HEK293T (cell line): ENCODE measurements at regions not wholly inside any gene's neighbourhood (a gene's known extent, or its start where the extent isn't known, plus 50 kb on each side); places are given as distances from the start of the nearest gene placed in this dataset.

ENCODE experiments used
- CTCF ChIA-PET: fragments of 350-600 bp; formaldehyde crosslinking; extraction: SDS; loops from one replicate; lab custom pipeline; 2021; ENCODE audit warnings: antibody characterized with exemption, inconsistent platforms; lab: Yijun Ruan, JAX
- POLR2A ChIA-PET: fragments of 350-600 bp; formaldehyde crosslinking; extraction: SDS; loops from one replicate; lab custom pipeline; 2020; ENCODE audit warnings: antibody characterized with exemption, inconsistent platforms; lab: Yijun Ruan, JAX
- DNase-seq: peaks from one replicate; pipeline ENCODE4 v3.0.0; 2012; ENCODE audit warnings: mixed read lengths; ENCODE audit errors: extremely low spot score
- ARNT ChIP-seq: fragments of 450-650 bp; IDR thresholded peaks from 2 replicates; pipeline ENCODE4 v1.6.1; 2017; ENCODE audit warnings: mild to moderate bottlenecking
- BHLHE40 ChIP-seq: fragments of 450-650 bp; IDR thresholded peaks from 2 replicates; pipeline ENCODE4 v1.6.1; 2016; ENCODE audit warnings: mild to moderate bottlenecking, moderate library complexity, borderline replicate concordance
- CTBP1 ChIP-seq: fragments of 450-650 bp; IDR thresholded peaks from 2 replicates; pipeline ENCODE4 v1.6.1; 2016; ENCODE audit warnings: borderline replicate concordance
- ELF4 ChIP-seq: fragments of 450-650 bp; IDR thresholded peaks from 2 replicates; pipeline ENCODE4 v1.6.1; 2017; ENCODE audit warnings: antibody characterized with exemption
- FOXA1 ChIP-seq: fragments of 450-650 bp; IDR thresholded peaks from 2 replicates; pipeline ENCODE4 v1.6.1; 2016; ENCODE audit warnings: mild to moderate bottlenecking
- FOXK2 ChIP-seq: fragments of 450-650 bp; IDR thresholded peaks from 2 replicates; pipeline ENCODE4 v1.6.1; 2016; ENCODE audit warnings: mild to moderate bottlenecking
- FOXM1 ChIP-seq: fragments of 450-650 bp; IDR thresholded peaks from 2 replicates; pipeline ENCODE4 v1.6.1; 2017; ENCODE audit warnings: mild to moderate bottlenecking, borderline replicate concordance
- HDGF ChIP-seq: fragments of 450-650 bp; IDR thresholded peaks from 2 replicates; pipeline ENCODE4 v1.6.1; 2017; ENCODE audit warnings: antibody characterized with exemption, borderline replicate concordance
- L3MBTL2 ChIP-seq: fragments of 450-650 bp; conservative IDR thresholded peaks from 2 replicates; pipeline ENCODE4 v1.6.1; 2016; ENCODE audit warnings: mild to moderate bottlenecking
- LEF1 ChIP-seq: fragments of 450-650 bp; IDR thresholded peaks from 2 replicates; pipeline ENCODE4 v1.6.1; 2017; ENCODE audit warnings: mild to moderate bottlenecking, borderline replicate concordance
- NFRKB ChIP-seq: fragments of 450-650 bp; IDR thresholded peaks from 2 replicates; pipeline ENCODE4 v1.6.1; 2016; ENCODE audit warnings: mild to moderate bottlenecking, moderate library complexity
- SP1 ChIP-seq: fragments of 450-650 bp; IDR thresholded peaks from 2 replicates; pipeline ENCODE4 v1.6.1; 2017
- SUZ12 ChIP-seq: fragments of 450-650 bp; IDR thresholded peaks from 2 replicates; pipeline ENCODE4 v1.6.1; 2016; ENCODE audit warnings: mild to moderate bottlenecking
- TARDBP ChIP-seq: fragments of 450-650 bp; IDR thresholded peaks from 2 replicates; pipeline ENCODE4 v1.6.1; 2016
- ZNF384 ChIP-seq: fragments of 450-650 bp; IDR thresholded peaks from 2 replicates; pipeline ENCODE4 v1.6.1; 2016
- TF ChIP-seq, protein P1 (sequence below): fragments of 450-650 bp; IDR thresholded peaks from 2 replicates; pipeline ENCODE4 v1.6.1; 2016

DNA sequence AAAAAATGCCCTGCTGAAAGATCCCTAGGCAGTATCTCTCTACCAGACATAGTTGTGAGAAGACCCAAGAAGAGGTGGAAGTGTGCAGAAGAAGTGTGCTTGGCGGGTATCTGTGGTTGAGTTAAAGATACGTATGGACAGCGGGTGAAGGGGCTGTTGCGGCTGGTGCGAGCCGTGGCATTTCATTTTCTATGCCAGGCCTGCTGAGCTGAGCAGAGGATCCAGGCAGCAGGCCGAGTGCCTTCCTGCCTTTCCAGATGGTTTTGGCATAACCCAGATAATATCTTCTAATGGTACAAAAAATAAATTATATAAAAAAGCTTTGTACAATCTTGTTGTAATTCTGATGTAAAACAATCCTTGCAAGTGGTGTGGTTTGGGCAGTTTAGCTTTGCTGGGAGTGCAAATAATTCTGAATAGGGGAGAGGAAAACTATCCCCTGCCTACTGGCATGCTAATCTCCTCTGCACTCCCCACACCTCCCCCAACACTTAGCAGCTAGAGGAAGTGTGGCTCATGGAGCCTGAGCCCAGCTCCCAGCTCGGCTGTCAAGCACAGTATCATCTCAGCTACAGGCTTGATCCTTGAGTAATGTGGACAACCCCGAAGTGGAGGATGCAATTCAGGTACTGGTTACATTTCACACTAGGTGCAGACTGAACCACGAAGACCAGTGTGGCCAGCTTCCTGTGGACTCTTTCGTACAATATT is 168.9 kb downstream of the VRK1 start:
- TF ChIP-seq ARNT (no peak), NFRKB (no peak), FOXK2 (no peak), FOXM1 (no peak)
- no peak for DNase-seq
- POLR2A ChIA-PET = no interaction called here
- CTCF ChIA-PET = interaction anchor here (0.9 kb wide), 1 partner anchor 9 kb away, joined by 3 read pairs; no protein-coding TSS in a partner anchor

DNA sequence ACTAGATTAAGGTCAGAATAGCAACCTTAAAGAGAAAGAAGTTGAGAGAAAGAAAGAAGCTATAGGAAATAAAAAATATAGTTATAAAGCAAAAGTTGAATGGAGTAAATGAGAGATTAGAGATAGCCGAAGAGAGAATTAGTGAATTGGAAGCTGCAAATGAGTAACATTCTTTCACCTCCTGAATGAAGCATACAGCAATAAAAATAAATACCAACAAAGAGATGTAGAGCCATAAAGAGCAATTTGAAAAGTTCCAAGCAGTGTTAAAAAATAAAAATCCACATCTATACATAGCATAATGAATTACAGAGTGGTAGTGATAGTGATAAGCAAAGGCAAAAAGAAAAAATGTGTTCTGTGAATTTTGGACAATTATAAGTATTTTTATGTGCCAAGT is 177.9 kb downstream of the VRK1 start:
- ChIA-PET CTCF (no interaction called here), POLR2A (no interaction called here)
- DNase-seq = no peak
- TF ChIP-seq SUZ12 (no peak), FOXA1 (no peak), ZNF384 (no peak), CTBP1 (no peak), L3MBTL2 (no peak), HDGF (no peak), ELF4 (no peak)

DNA sequence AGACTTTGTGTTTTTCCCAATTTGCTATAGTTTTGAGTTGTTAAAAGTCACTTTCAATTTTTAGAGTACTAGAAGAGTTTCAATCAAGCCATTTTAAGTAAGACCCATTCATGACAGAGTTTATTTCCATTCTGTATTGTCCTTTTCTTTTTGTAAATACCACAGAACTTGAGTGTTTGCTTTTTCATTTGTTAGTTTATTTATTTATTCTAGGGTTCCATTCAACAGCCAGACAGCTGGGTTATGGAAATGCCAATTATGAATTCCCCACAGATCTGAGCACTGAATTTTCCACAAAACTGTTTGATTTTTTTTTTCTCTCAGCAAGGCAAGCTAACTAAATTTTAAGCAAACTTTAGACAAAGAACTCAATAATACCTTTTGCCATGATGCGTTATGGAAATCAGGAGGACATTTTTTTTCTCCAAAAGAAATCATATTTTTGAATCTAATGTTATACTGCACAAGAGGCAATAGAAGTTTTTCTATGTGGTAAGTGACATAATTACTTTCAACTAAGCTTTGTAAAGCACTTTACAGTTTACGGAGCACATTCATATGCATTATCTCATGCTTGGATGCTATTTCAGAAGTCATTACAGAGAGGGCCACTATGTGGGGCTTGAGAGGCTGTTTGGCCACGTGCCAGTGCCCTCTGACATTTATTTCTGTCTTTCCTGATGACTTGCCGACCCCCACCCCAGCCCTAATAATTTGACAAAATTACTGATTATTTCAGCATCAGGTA is 181.5 kb downstream of the VRK1 start:
- DNase-seq = peak; percentile 22

DNA sequence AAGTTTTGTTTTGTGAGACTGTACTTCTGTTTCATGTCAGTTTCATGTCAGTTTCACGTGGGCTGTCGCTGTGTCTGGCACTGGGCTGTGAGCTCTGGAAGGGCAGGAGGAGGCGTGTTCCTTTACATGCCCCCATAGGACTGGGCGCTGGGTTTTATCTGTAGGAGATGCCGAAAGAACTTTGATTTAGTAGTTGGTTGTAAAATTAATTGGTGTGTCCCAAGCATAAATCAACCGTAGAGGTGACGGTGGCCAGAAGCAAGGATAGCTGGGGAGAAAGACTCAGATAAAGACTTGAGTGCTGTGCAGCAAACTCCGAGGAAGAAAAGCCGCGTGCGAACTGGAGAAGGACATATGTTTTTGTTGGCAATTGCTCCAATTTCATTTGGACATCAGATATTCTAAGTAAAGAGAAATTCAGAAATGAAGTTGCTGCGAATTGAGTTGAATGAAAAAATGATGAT is 182.5 kb downstream of the VRK1 start:
- peak; percentile 70 for DNase-seq
- ChIA-PET POLR2A (no interaction called here), CTCF (interaction anchor here (0.6 kb wide), 2 partner anchors 134 to 172 kb away, joined by 3 read pairs; no protein-coding TSS in a partner anchor)
- TF ChIP-seq L3MBTL2 (peak; percentile 68), CTBP1 (peak; percentile 69; the same call in 1 of the 2 replicates), ARNT (no peak), SUZ12 (no peak)
- TF ChIP-seq, protein P1, sequence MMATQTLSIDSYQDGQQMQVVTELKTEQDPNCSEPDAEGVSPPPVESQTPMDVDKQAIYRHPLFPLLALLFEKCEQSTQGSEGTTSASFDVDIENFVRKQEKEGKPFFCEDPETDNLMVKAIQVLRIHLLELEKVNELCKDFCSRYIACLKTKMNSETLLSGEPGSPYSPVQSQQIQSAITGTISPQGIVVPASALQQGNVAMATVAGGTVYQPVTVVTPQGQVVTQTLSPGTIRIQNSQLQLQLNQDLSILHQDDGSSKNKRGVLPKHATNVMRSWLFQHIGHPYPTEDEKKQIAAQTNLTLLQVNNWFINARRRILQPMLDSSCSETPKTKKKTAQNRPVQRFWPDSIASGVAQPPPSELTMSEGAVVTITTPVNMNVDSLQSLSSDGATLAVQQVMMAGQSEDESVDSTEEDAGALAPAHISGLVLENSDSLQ = peak; percentile 98

More for the DNA sequence above, 181.5 kb downstream of the VRK1 start:
- CTCF ChIA-PET = interaction anchor here (0.6 to 0.7 kb wide), 2 partner anchors 32 to 135 kb away, joined by 3 read pairs; no protein-coding TSS in a partner anchor
- POLR2A ChIA-PET = no interaction called here
- TF ChIP-seq LEF1 (no peak), NFRKB (no peak), ARNT (no peak), FOXM1 (no peak), SP1 (no peak)
- TF ChIP-seq, protein P1 = no peak

DNA sequence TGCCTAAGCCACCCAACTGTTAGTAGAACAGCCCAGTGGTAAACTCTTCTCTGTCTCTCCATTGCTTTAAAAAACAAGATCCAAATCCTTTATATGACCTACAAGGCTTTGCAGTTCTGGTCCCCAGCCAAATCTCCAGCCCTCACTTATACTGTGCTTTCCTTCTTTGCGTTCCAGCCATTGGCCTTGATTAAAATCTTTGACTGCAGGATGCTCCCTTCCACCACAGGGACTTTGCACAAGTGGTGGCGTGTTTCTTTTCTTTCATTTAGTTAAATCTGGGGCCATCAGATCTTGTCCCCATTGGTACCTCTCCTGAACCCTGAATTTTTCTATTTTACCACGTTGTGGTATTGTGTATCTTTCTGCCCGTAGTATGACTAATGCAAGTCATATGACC is 183.7 kb downstream of the VRK1 start:
- TF ChIP-seq SP1 = no peak
- TF ChIP-seq ARNT = no peak
- TF ChIP-seq BHLHE40 = no peak
- no peak for TF ChIP-seq ZNF384
- no peak for TF ChIP-seq L3MBTL2
- ChIA-PET CTCF (no interaction called here), POLR2A (no interaction called here)
- no peak for DNase-seq

DNA sequence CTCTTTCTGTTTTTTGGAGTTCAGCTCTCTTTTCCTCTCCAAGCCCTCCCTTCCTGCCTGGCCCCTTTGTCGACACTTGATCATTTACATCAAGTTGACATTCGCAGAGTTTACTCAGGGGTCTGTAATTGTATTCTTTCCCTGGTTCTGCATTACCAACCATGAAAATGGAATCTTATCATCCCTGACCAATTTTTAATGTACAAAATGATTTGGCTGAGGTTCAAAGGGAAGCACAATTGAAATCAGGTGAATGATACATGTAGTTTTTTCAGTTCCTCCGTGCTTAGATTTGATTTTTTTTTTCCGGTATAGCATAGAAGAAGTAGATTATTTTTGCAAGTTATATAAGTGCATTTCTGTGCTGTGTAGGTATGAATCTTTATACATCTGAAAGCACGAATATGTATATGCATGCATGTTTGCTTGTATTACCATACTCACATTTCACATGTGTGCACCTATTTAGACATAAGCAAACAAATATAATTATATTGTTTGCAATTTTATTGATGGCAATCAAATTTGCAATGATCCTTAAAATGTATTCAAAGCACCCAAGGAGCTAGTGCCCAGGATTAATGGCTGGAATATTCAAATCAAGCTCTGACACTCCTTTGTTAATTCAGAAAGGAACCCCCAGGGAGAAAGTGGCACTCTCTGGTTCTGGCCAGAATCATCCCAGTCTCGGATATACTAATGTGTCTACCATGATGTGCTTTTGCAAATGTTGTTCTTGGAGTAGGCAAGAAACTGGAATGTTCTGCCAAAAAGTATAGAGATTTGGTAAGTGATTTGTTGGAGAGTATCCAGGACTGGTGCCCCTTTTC is 189.3 kb downstream of the VRK1 start:
- ChIA-PET POLR2A (no interaction called here), CTCF (no interaction called here)
- no peak for DNase-seq
- no peak for TF ChIP-seq TARDBP
- no peak for TF ChIP-seq NFRKB
- TF ChIP-seq ZNF384 = no peak
- no peak for TF ChIP-seq ARNT
- TF ChIP-seq L3MBTL2 = no peak
- TF ChIP-seq FOXK2 = no peak
- TF ChIP-seq SUZ12 = no peak
- no peak for TF ChIP-seq HDGF
- TF ChIP-seq FOXM1 = no peak
- no peak for TF ChIP-seq ELF4
- TF ChIP-seq, protein P1 = no peak
- no peak for TF ChIP-seq LEF1
- no peak for TF ChIP-seq BHLHE40
- TF ChIP-seq FOXA1 = no peak
